ENCODE measurements at regions not wholly inside any gene's neighbourhood (a gene's known extent, or its start where the extent isn't known, plus 50 kb on each side); places are given as distances from the start of the nearest gene placed in this dataset.

- Mint-ChIP-seq H3K4me1 (ENCODE audit: low read depth) (peaks cover 3% of the 10 kb centered on the region), H3K9me3 (ENCODE audit: low read depth) (no peaks in the 10 kb centered on the region), H3K27me3 (no peaks in the 10 kb centered on the region), H3K27ac (no peak overlapping the region), H3K4me3 (ENCODE audit: low read depth) (no peak overlapping the region), H3K36me3 (ENCODE audit: insufficient read depth) (no peaks in the 10 kb centered on the region)
- DNase-seq (ENCODE audit: low spot score, unreplicated experiment), result no peak
- no peak for TF ChIP-seq CTCF (IDR thresholded peaks at IDR 0.05; ENCODE audit: unreplicated experiment)
These were observed 90.0 kb upstream of the COL6A5 start for GRCh38 chr3:130255442-130255841.

GRCh38 chr3:130256821-130257340 is 88.6 kb upstream of the COL6A5 start:
- no peak for DNase-seq (ENCODE audit: low spot score, unreplicated experiment)
- H3K4me3 Mint-ChIP-seq (ENCODE audit: low read depth), result no peak overlapping the region
- no peaks in the 10 kb centered on the region for H3K27me3 Mint-ChIP-seq
- H3K36me3 Mint-ChIP-seq (ENCODE audit: insufficient read depth), result no peaks in the 10 kb centered on the region
- no peaks in the 10 kb centered on the region for H3K9me3 Mint-ChIP-seq (ENCODE audit: low read depth)
- TF ChIP-seq CTCF (IDR thresholded peaks at IDR 0.05; ENCODE audit: unreplicated experiment), result no peak
- H3K4me1 Mint-ChIP-seq (ENCODE audit: low read depth), result peaks cover 3% of the 10 kb centered on the region
- H3K27ac Mint-ChIP-seq, result no peak overlapping the region

- no peak for DNase-seq (ENCODE audit: low spot score, unreplicated experiment)
- no peaks in the 10 kb centered on the region for H3K9me3 Mint-ChIP-seq (ENCODE audit: low read depth)
- no peaks in the 10 kb centered on the region for H3K27me3 Mint-ChIP-seq
- H3K27ac Mint-ChIP-seq, result no peak overlapping the region
- no peaks in the 10 kb centered on the region for H3K4me1 Mint-ChIP-seq (ENCODE audit: low read depth)
- no peaks in the 10 kb centered on the region for H3K36me3 Mint-ChIP-seq (ENCODE audit: insufficient read depth)
- no peak for TF ChIP-seq CTCF (IDR thresholded peaks at IDR 0.05; ENCODE audit: unreplicated experiment)
- no peak overlapping the region for H3K4me3 Mint-ChIP-seq (ENCODE audit: low read depth)
These were observed 86.9 kb upstream of the COL6A5 start for GRCh38 chr3:130258532-130258952.

GRCh38 chr3:130259166-130259874 is 86.2 kb upstream of the COL6A5 start:
- Mint-ChIP-seq H3K4me1 (ENCODE audit: low read depth) (no peaks in the 10 kb centered on the region), H3K27me3 (no peaks in the 10 kb centered on the region), H3K9me3 (ENCODE audit: low read depth) (no peaks in the 10 kb centered on the region), H3K4me3 (ENCODE audit: low read depth) (no peak overlapping the region), H3K36me3 (ENCODE audit: insufficient read depth) (no peaks in the 10 kb centered on the region), H3K27ac (no peak overlapping the region)
- TF ChIP-seq CTCF (IDR thresholded peaks at IDR 0.05; ENCODE audit: unreplicated experiment), result no peak
- no peak for DNase-seq (ENCODE audit: low spot score, unreplicated experiment)

- no peak for DNase-seq (ENCODE audit: low spot score, unreplicated experiment)
- H3K4me1 Mint-ChIP-seq (ENCODE audit: low read depth), result no peaks in the 10 kb centered on the region
- no peaks in the 10 kb centered on the region for H3K9me3 Mint-ChIP-seq (ENCODE audit: low read depth)
- H3K36me3 Mint-ChIP-seq (ENCODE audit: insufficient read depth), result no peaks in the 10 kb centered on the region
- no peak for TF ChIP-seq CTCF (IDR thresholded peaks at IDR 0.05; ENCODE audit: unreplicated experiment)
- no peak overlapping the region for H3K4me3 Mint-ChIP-seq (ENCODE audit: low read depth)
- no peak overlapping the region for H3K27ac Mint-ChIP-seq
- no peaks in the 10 kb centered on the region for H3K27me3 Mint-ChIP-seq
These were observed 84.6 kb upstream of the COL6A5 start for GRCh38 chr3:130260918-130261317.
